IMR-90 (cell line): ENCODE measurements at regions not wholly inside any gene's neighbourhood (a gene's known extent, or its start where the extent isn't known, plus 50 kb on each side); places are given as distances from the start of the nearest gene placed in this dataset.

ENCODE experiments used
- ATAC-seq: fragments of 200-7000 bp; cut with Tn5 transposase; 2 replicates; pipeline ENCODE4 v1.9.1; 2020; ENCODE audit warnings: low read depth, mild to moderate bottlenecking, moderate library complexity
- BruUV-seq: library from RNA; stranded (reverse); fragments of 400-500 nt; replicated peaks from 2 replicates; lab custom pipeline; 2021; lab: Mats Ljungman, UMichigan
- CTCF ChIA-PET: fragments of 300-600 bp; formaldehyde crosslinking; extraction: SDS; loops from one replicate; lab custom pipeline; 2021; ENCODE audit warnings: antibody characterized with exemption; lab: Yijun Ruan, JAX
- POLR2A ChIA-PET: fragments of 300-600 bp; sonication (Branson Sonifier 250); formaldehyde crosslinking; loops from one replicate; lab custom pipeline; 2022; ENCODE audit warnings: antibody characterized with exemption; ENCODE audit not compliant: unreplicated experiment; lab: Charles Lee
- DNase-seq: peaks from one replicate; pipeline ENCODE4 v3.0.0; 2013
- H2AFZ ChIP-seq: replicated peaks from 2 replicates; pipeline ENCODE3; 2013; ENCODE audit warnings: low read length, mild to moderate bottlenecking; ENCODE audit not compliant: poor library complexity
- H2AK5ac ChIP-seq: 2 replicates; pipeline ENCODE4 v1.6.1; 2013; ENCODE audit warnings: low read depth, low read length, inconsistent platforms
- H2AK9ac ChIP-seq: replicated peaks from 2 replicates; pipeline ENCODE3; 2013; ENCODE audit warnings: mild to moderate bottlenecking, low read depth, low read length, moderate library complexity; ENCODE audit not compliant: poor library complexity
- H2BK120ac ChIP-seq: 2 replicates; pipeline ENCODE4 v1.6.1; 2013; ENCODE audit warnings: low read depth, low read length, inconsistent platforms
- H2BK15ac ChIP-seq: 3 replicates; pipeline ENCODE4 v1.6.1; 2013; ENCODE audit warnings: low read depth, low read length, inconsistent platforms
- H2BK20ac ChIP-seq: 2 replicates; pipeline ENCODE4 v1.6.1; 2013; ENCODE audit warnings: low read depth, mild to moderate bottlenecking, inconsistent platforms, low read length, moderate library complexity
- H2BK5ac ChIP-seq: 2 replicates; pipeline ENCODE4 v1.6.1; 2013; ENCODE audit warnings: mild to moderate bottlenecking, low read depth, low read length, inconsistent platforms; ENCODE audit not compliant: poor library complexity, severe bottlenecking
- H3K14ac ChIP-seq: replicated peaks from 2 replicates; pipeline ENCODE4 v1.6.1; 2013; ENCODE audit warnings: low read depth, low read length, inconsistent platforms
- H3K18ac ChIP-seq: 2 replicates; pipeline ENCODE4 v1.6.1; 2013; ENCODE audit warnings: low read depth, low read length, control low read depth
- H3K23ac ChIP-seq: 2 replicates; pipeline ENCODE4 v1.6.1; 2013; ENCODE audit warnings: low read depth, low read length, inconsistent platforms
- H3K27ac ChIP-seq: 2 replicates; pipeline ENCODE4 v1.5.1; 2013; ENCODE audit warnings: mild to moderate bottlenecking, control low read depth, low read length; ENCODE audit not compliant: insufficient read depth
- H3K27me3 ChIP-seq: 2 replicates; pipeline ENCODE4 v1.6.1; 2013; ENCODE audit warnings: low read length; ENCODE audit not compliant: control insufficient read depth, insufficient read depth
- H3K36me3 ChIP-seq: 2 replicates; pipeline ENCODE4 v1.6.1; 2013; ENCODE audit warnings: low read length, mixed read lengths; ENCODE audit not compliant: control insufficient read depth, insufficient read depth
- H3K4ac ChIP-seq: 2 replicates; pipeline ENCODE4 v1.6.1; 2013; ENCODE audit warnings: low read depth, low read length, inconsistent platforms
- H3K4me1 ChIP-seq: 2 replicates; pipeline ENCODE4 v1.6.1; 2013; ENCODE audit warnings: low read length, mixed read lengths; ENCODE audit not compliant: control insufficient read depth, insufficient read depth
- H3K4me2 ChIP-seq: 2 replicates; pipeline ENCODE4 v1.6.1; 2013; ENCODE audit warnings: low read depth, mild to moderate bottlenecking, control low read depth, low read length, moderate library complexity
- H3K4me3 ChIP-seq: 2 replicates; pipeline ENCODE4 v1.5.1; 2013; ENCODE audit warnings: low read depth, mild to moderate bottlenecking, control low read depth, low read length, moderate library complexity; ENCODE audit not compliant: insufficient read depth
- H3K56ac ChIP-seq: 2 replicates; pipeline ENCODE4 v1.6.1; 2013; ENCODE audit warnings: low read length, inconsistent platforms; ENCODE audit not compliant: insufficient read depth; ENCODE audit errors: extremely low read depth
- H3K79me1 ChIP-seq, 2 experiments: 2 replicates each; pipeline ENCODE4 v1.6.1; 2013; ENCODE audit warnings: low read length in 2 of 2, inconsistent platforms in 1 of 2, low read depth in 1 of 2
- H3K9ac ChIP-seq: 2 replicates; pipeline ENCODE4 v1.6.1; 2013; ENCODE audit warnings: low read depth, low read length, control low read depth
- H3K9me1 ChIP-seq: 2 replicates; pipeline ENCODE4 v1.6.1; 2013; ENCODE audit warnings: low read length, inconsistent platforms; ENCODE audit not compliant: insufficient read depth
- H3K9me3 ChIP-seq: 2 replicates; pipeline ENCODE4 v1.6.1; 2013; ENCODE audit warnings: low read length; ENCODE audit not compliant: control insufficient read depth, insufficient read depth
- H4K20me1 ChIP-seq: 2 replicates; pipeline ENCODE4 v1.6.1; 2013; ENCODE audit warnings: low read length, inconsistent platforms; ENCODE audit not compliant: insufficient read depth
- H4K5ac ChIP-seq: 2 replicates; pipeline ENCODE4 v1.6.1; 2013; ENCODE audit warnings: mild to moderate bottlenecking, low read depth, low read length, control low read depth
- H4K8ac ChIP-seq, 2 experiments: 2 replicates each; pipeline ENCODE4 v1.6.1; 2013; ENCODE audit warnings: low read depth in 2 of 2, low read length in 2 of 2, control low read depth in 1 of 2, inconsistent platforms in 1 of 2
- H4K91ac ChIP-seq: 2 replicates; pipeline ENCODE4 v1.6.1; 2013; ENCODE audit warnings: low read depth, low read length, inconsistent platforms; ENCODE audit not compliant: insufficient read depth
- NFE2L2 ChIP-seq: fragments of 150-350 bp; IDR thresholded peaks from 2 replicates; pipeline ENCODE4 v1.6.1; 2016; ENCODE audit warnings: low read depth, mild to moderate bottlenecking, low read length
- POLR2A ChIP-seq: IDR thresholded peaks from 2 replicates; pipeline ENCODE4 v1.6.1; 2012; ENCODE audit warnings: mild to moderate bottlenecking, low read depth, low read length
- RAD21 ChIP-seq: IDR thresholded peaks from 2 replicates; pipeline ENCODE4 v1.6.1; 2012; ENCODE audit warnings: low read length, improper control_type of control experiment
- SMC3 ChIP-seq: fragments of 150-350 bp; IDR thresholded peaks from 2 replicates; pipeline ENCODE4 v1.6.1; 2016; ENCODE audit warnings: low read depth, mild to moderate bottlenecking, antibody characterized with exemption, low read length, moderate library complexity
- WGBS, 2 experiments: methylation state at CpG; one replicate each; pipeline versions ENCODE4 v1.1.5 to v1.1.7; 2013; ENCODE audit warnings: missing lambda C conversion rate in 2 of 2; ENCODE audit not compliant: insufficient read length in 1 of 2; ENCODE audit errors: extremely low coverage in 2 of 2; 5-methylcytosine and 5-hydroxymethylcytosine counted together
- dilution Hi-C: fragments of 300-500 bp; cut with HindIII; formaldehyde crosslinking; loops from one replicate; pipeline ENCODE4 v1.14.3; 2018; ENCODE audit warnings: low sequenced_read_pairs; ENCODE audit not compliant: unreplicated experiment
- in situ Hi-C: fragments of 300-500 bp; cut with MboI; formaldehyde crosslinking; loops from 3 replicates; pipeline ENCODE4 v1.14.3; 2019; ENCODE audit warnings: low sequenced_read_pairs, inconsistent platforms, mixed read lengths
- intact Hi-C: fragments of 100-400 bp; cut with micrococcal nuclease; formaldehyde crosslinking; loops from 2 replicates; pipeline ENCODE4 v1.10.0; 2022
- TF ChIP-seq, protein P1 (sequence below): conservative IDR thresholded peaks from 2 replicates; pipeline ENCODE4 v1.5.1; 2012; ENCODE audit warnings: mild to moderate bottlenecking, low read depth, low read length, improper control_type of control experiment
- TF ChIP-seq, protein P2 (sequence below): fragments of 150-350 bp; IDR thresholded peaks from 2 replicates; pipeline ENCODE4 v1.6.1; 2017; ENCODE audit warnings: mild to moderate bottlenecking, antibody characterized with exemption, low read length, low read depth

DNA sequence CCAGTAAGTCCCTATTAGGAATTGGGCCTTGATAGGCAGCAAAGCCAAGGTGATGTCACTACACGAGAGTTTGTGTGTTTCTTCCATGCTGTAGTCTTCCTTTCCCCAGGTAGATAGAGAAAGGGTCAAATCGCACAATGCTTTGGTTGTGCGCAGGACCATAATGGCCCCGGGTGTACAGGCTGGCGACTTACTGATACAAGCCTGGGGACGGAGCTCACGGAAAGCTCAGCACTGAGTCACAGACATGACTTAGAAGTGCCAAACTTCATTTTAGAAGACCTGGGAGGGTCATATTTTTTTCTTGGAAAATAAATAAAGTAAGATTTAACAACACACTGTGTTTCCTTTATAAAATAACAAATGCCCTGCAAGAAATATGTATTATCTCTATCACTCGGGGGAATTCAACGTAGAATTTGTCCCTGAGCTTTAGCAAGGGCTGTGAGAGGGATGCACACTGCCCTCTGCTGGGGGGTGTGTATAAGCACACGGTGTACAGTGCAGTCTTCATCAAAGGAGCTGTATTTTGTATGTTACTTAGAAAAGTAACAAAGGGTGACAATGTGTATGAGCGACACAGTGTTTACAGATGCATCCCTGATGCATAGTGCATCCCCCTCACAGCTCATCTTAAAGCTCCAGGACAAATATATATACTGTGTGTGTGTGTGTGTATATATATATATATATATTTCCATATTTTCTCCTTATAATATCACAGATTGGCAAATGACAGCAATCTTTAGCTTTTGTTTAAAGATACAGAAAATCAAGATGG lies 254.5 kb upstream of the VEGFC start:
- H4K8ac ChIP-seq, result peak overlapping the region in 1 of 2 experiments; percentile 74; a peak in 2 of 4 replicates
- no peak overlapping the region for H3K23ac ChIP-seq
- H3K79me1 ChIP-seq, result peaks cover 7 to 8% of the 10 kb centered on the region in 2 experiments; a peak in 3 of 4 replicates
- H2BK15ac ChIP-seq, result peak overlapping the region; percentile 75; the same call in 1 of the 3 replicates
- in situ Hi-C loops, result loop anchor here (5.0 to 10.0 kb wide), 2 partner anchors 252 to 675 kb away; partner anchors contain the start of gene VEGFC
- dilution Hi-C loops, result no loop called here
- no peak overlapping the region for H3K27ac ChIP-seq
- CTCF ChIA-PET, result interaction anchor here (0.5 to 1.8 kb wide), 51 partner anchors 9 to 1000 kb away, joined by 3 to 18 read pairs (median 4); no protein-coding TSS in a partner anchor
- no peaks in the 10 kb centered on the region for H3K4me1 ChIP-seq
- H4K20me1 ChIP-seq, result no peaks in the 10 kb centered on the region
- H3K9me3 ChIP-seq, result no peaks in the 10 kb centered on the region
- intact Hi-C loops, result loop anchor here (1.0 to 5.0 kb wide), 4 partner anchors 257 to 670 kb away; no protein-coding TSS in a partner anchor
- no peak overlapping the region for H3K4me3 ChIP-seq
- no peaks in the 10 kb centered on the region for H3K9me1 ChIP-seq
- H3K36me3 ChIP-seq, result no peaks in the 10 kb centered on the region
- H4K91ac ChIP-seq, result peak overlapping the region; percentile 41; the same call in 1 of the 2 replicates
- no peak overlapping the region for H3K56ac ChIP-seq
- peak; percentile 81 for DNase-seq
- H2AK9ac ChIP-seq, result no peak overlapping the region
- peak; percentile 99 for ATAC-seq
- no peak overlapping the region for H3K4me2 ChIP-seq
- H2BK20ac ChIP-seq, result peak overlapping the region; percentile 73
- peak; percentile 89 for TF ChIP-seq SMC3
- TF ChIP-seq, protein P1, sequence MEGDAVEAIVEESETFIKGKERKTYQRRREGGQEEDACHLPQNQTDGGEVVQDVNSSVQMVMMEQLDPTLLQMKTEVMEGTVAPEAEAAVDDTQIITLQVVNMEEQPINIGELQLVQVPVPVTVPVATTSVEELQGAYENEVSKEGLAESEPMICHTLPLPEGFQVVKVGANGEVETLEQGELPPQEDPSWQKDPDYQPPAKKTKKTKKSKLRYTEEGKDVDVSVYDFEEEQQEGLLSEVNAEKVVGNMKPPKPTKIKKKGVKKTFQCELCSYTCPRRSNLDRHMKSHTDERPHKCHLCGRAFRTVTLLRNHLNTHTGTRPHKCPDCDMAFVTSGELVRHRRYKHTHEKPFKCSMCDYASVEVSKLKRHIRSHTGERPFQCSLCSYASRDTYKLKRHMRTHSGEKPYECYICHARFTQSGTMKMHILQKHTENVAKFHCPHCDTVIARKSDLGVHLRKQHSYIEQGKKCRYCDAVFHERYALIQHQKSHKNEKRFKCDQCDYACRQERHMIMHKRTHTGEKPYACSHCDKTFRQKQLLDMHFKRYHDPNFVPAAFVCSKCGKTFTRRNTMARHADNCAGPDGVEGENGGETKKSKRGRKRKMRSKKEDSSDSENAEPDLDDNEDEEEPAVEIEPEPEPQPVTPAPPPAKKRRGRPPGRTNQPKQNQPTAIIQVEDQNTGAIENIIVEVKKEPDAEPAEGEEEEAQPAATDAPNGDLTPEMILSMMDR, result peak; percentile 82
- 0 out of 2 replicates have a peak, but pooled peaks have one; percentile 25 for TF ChIP-seq POLR2A
- no peak for TF ChIP-seq NFE2L2
- TF ChIP-seq RAD21, result peak; percentile 96
- TF ChIP-seq, protein P2, sequence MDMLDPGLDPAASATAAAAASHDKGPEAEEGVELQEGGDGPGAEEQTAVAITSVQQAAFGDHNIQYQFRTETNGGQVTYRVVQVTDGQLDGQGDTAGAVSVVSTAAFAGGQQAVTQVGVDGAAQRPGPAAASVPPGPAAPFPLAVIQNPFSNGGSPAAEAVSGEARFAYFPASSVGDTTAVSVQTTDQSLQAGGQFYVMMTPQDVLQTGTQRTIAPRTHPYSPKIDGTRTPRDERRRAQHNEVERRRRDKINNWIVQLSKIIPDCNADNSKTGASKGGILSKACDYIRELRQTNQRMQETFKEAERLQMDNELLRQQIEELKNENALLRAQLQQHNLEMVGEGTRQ, result no peak
- H3K9ac ChIP-seq, result no peak overlapping the region
- H2BK5ac ChIP-seq, result peak overlapping the region; percentile 41
- peak overlapping the region; percentile 68 for H2AFZ ChIP-seq
- no TSS peak for BruUV-seq
- H3K27me3 ChIP-seq, result no peaks in the 10 kb centered on the region
- peak overlapping the region; percentile 2; the same call in 1 of the 2 replicates for H3K18ac ChIP-seq
- H3K14ac ChIP-seq, result peak overlapping the region; percentile 73
- POLR2A ChIA-PET, result interaction anchor here (1.1 kb wide), 1 partner anchor 254 kb away, joined by 4 read pairs; the partner anchor contains the start of gene VEGFC
- H2AK5ac ChIP-seq, result peak overlapping the region; percentile 82; the same call in 1 of the 2 replicates
- H4K5ac ChIP-seq, result peak overlapping the region; percentile 7; the same call in 1 of the 2 replicates
- 95% methylated on average over 4 of the region's 11 CpGs; no CpG with 5 or more reads in 1 of the 2 experiments for WGBS, 2 experiments
- peak overlapping the region; percentile 72 for H3K4ac ChIP-seq
- H2BK120ac ChIP-seq, result peak overlapping the region; percentile 77
